ENCODE measurements at regions not wholly inside any gene's neighbourhood (a gene's known extent, or its start where the extent isn't known, plus 50 kb on each side); places are given as distances from the start of the nearest gene placed in this dataset.

- DNase-seq = no peak
These were observed 411.4 kb downstream of the CCDC91 start for GRCh38 chr12:28601570-28602058.

GRCh38 chr12:28602786-28603185, 412.5 kb downstream of the CCDC91 start:
- DNase-seq = no peak

GRCh38 chr12:28603239-28603638, 413.0 kb downstream of the CCDC91 start:
- DNase-seq = no peak

- no peak for DNase-seq
These were observed 413.5 kb downstream of the CCDC91 start for GRCh38 chr12:28603801-28604200.

GRCh38 chr12:28604240-28604639, 414.0 kb downstream of the CCDC91 start:
- DNase-seq = no peak

- DNase-seq = no peak
These were observed 416.8 kb downstream of the CCDC91 start for GRCh38 chr12:28606967-28607557.

GRCh38 chr12:28610401-28611114, 420.3 kb downstream of the CCDC91 start:
- DNase-seq = no peak

GRCh38 chr12:28611115-28611435, 420.8 kb downstream of the CCDC91 start:
- no peak for DNase-seq

GRCh38 chr12:28611449-28611848, 421.2 kb downstream of the CCDC91 start:
- no peak for DNase-seq

- no peak for DNase-seq
These were observed 427.9 kb downstream of the CCDC91 start for GRCh38 chr12:28618171-28618570.

GRCh38 chr12:28618772-28619171, 428.5 kb downstream of the CCDC91 start:
- no peak for DNase-seq

- DNase-seq = no peak
These were observed 430.0 kb downstream of the CCDC91 start for GRCh38 chr12:28620281-28620680.

- DNase-seq = no peak
These were observed 432.1 kb downstream of the CCDC91 start for GRCh38 chr12:28622406-28622805.

- no peak for DNase-seq
These were observed 436.2 kb downstream of the CCDC91 start for GRCh38 chr12:28626504-28626903.

GRCh38 chr12:28629691-28630090, 439.4 kb downstream of the CCDC91 start:
- no peak for DNase-seq

- DNase-seq = no peak
These were observed 441.6 kb downstream of the CCDC91 start for GRCh38 chr12:28631831-28632230.

GRCh38 chr12:28640519-28640918, 450.3 kb downstream of the CCDC91 start:
- DNase-seq = no peak

- no peak for DNase-seq
These were observed 455.2 kb downstream of the CCDC91 start for GRCh38 chr12:28645436-28645835.

GRCh38 chr12:28645891-28646290, 455.6 kb downstream of the CCDC91 start:
- no peak for DNase-seq

GRCh38 chr12:28650906-28651305, 460.6 kb downstream of the CCDC91 start:
- no peak for DNase-seq

- no peak for DNase-seq
These were observed 462.0 kb downstream of the CCDC91 start for GRCh38 chr12:28652239-28652638.

- no peak for DNase-seq
These were observed 467.1 kb upstream of the FAR2 start for GRCh38 chr12:28681980-28682379.

- no peak for DNase-seq
These were observed 465.7 kb upstream of the FAR2 start for GRCh38 chr12:28683366-28683765.

GRCh38 chr12:28689398-28690175, 459.5 kb upstream of the FAR2 start:
- no peak for DNase-seq

Measured in right kidney (tissue), 1 donor.